Stimulated activated CD4-positive, alpha-beta T cell treated with anti-CD3 and anti-CD28 coated beads, TNF-alpha, amount 100 ng/mL, for 24 hours (primary cell): ENCODE measurements at regions not wholly inside any gene's neighbourhood (a gene's known extent, or its start where the extent isn't known, plus 50 kb on each side); places are given as distances from the start of the nearest gene placed in this dataset.

Experiments used
- DNase-seq, 3 experiments: peaks; one replicate each; pipeline ENCODE4 v3.0.0-alpha.2; 2020; ENCODE audit warnings: low read depth in 3 of 3

- DNase-seq, result no peak
Measured at GRCh38 chr14:65794674-65795279, 382.2 kb downstream of the FUT8 start.

- no peak for DNase-seq
Measured at GRCh38 chr14:65798216-65798615, 385.7 kb downstream of the FUT8 start.

GRCh38 chr14:65800694-65801093, 388.2 kb downstream of the FUT8 start:
- DNase-seq, result no peak

GRCh38 chr14:65802196-65802595, 389.7 kb downstream of the FUT8 start:
- DNase-seq, result no peak

- DNase-seq, result no peak
Measured at GRCh38 chr14:65803885-65804284, 391.4 kb downstream of the FUT8 start.

- no peak for DNase-seq
Measured at GRCh38 chr14:65804439-65805112, 392.0 kb downstream of the FUT8 start.

- DNase-seq, result no peak
Measured at GRCh38 chr14:65805113-65805473, 392.6 kb downstream of the FUT8 start.

- no peak for DNase-seq
Measured at GRCh38 chr14:65808390-65808789, 395.9 kb downstream of the FUT8 start.

- no peak for DNase-seq
Measured at GRCh38 chr14:65810322-65810721, 397.8 kb downstream of the FUT8 start.

GRCh38 chr14:65813760-65814384, 401.3 kb downstream of the FUT8 start:
- no peak for DNase-seq

- DNase-seq, result no peak
Measured at GRCh38 chr14:65815127-65815526, 402.6 kb downstream of the FUT8 start.

GRCh38 chr14:65817011-65817410, 404.5 kb downstream of the FUT8 start:
- no peak for DNase-seq

GRCh38 chr14:65819569-65819968, 407.0 kb downstream of the FUT8 start:
- no peak for DNase-seq

GRCh38 chr14:65821224-65821753, 408.8 kb downstream of the FUT8 start:
- DNase-seq, result no peak

- peak; percentile 28 to 46 (median 43) for DNase-seq
Measured at GRCh38 chr14:65824285-65824977, 411.9 kb downstream of the FUT8 start.

- no peak for DNase-seq
Measured at GRCh38 chr14:65824978-65825299, 412.4 kb downstream of the FUT8 start.

- DNase-seq, result no peak
Measured at GRCh38 chr14:65826946-65827345, 414.4 kb downstream of the FUT8 start.

GRCh38 chr14:65827520-65827919, 415.0 kb downstream of the FUT8 start:
- no peak for DNase-seq

- DNase-seq, result no peak
Measured at GRCh38 chr14:65828396-65828795, 415.9 kb downstream of the FUT8 start.

- no peak for DNase-seq
Measured at GRCh38 chr14:65832431-65833266, 420.1 kb downstream of the FUT8 start.

GRCh38 chr14:65833267-65833880, 420.8 kb downstream of the FUT8 start:
- DNase-seq, result no peak
